NCI-H748 (cell line): ENCODE measurements at regions not wholly inside any gene's neighbourhood (a gene's known extent, or its start where the extent isn't known, plus 50 kb on each side); places are given as distances from the start of the nearest gene placed in this dataset.

Experiments used
- DNase-seq: peaks from one replicate; lab custom pipeline; 2025; ENCODE audit not compliant: unreplicated experiment; lab: John Stamatoyannopoulos, UW

DNA sequence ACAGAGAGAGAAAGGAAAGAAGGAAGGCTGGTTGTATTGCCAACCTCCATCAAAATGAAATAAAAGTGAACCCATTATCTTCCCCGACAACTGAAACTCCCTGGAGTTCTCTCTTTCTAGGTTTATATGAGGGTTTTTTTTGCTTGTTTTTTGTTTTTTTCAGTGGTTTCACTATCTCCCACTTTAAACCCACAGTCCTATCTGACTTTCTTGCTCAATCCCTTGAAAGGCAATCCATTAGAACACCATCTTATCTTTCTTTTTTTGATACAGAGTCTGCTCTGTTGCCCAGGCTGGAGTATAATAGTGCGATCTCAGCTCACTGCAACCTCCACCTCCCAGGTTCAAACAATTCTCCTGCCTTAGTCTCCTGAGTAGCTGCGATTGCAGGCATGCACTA, 158.0 kb upstream of the MIR17HG start:
- DNase-seq: no peak

DNA sequence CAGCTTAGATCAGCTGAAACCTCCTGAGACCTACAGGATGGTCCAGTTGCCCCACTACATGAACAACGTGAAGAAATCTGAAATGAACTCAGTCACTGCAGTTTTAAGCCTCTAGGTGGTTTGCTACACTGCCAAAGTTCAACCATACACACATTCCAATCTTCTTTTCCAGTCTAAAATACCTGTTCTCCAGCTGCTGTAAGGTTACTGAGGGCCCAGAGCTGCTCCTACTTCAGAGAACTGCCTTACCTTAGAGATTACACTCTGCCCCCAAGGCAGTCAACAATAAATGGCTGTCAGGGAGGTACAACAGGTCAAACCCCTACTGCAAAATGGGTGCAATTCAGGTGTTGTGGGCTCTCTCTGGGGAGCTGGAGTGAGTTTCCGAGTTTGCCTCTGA, 154.1 kb upstream of the MIR17HG start:
- no peak for DNase-seq

DNA sequence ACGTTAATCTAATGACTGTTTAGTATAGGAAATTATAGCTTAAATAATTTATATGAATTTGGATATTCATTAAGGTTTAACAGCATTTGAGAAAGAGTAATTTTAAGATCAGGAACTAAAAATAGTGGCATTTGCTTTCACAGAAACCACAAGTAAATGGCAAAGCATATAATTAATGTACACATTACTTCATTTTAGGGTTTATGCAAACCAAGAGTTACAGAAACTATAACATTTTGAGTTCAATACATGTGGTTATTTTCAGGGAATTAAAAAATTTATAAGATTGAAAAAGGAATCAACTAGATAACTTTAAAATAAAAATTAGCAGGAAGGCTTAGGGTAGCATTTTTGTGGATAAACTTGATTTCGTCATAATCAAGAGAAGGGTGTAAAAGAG, 151.7 kb upstream of the MIR17HG start:
- no peak for DNase-seq

DNA sequence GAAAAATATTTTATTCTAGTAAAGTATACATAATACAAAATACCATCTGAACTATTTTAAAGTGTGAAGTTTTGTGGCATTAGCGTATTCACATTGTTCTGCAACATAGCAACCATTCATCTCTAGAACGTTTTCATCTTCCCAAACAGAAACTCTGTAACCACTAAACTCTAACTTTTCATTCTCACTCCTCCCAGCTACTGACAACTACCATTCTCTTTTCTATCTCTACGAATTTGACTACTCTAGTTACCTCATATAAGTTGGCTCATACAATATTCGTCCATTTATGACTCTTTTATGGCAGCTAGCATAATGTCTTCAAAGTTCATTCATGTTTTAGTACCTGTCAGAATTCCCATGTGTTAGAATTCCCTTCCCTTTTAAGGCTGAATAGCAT, 150.5 kb upstream of the MIR17HG start:
- DNase-seq: no peak

DNA sequence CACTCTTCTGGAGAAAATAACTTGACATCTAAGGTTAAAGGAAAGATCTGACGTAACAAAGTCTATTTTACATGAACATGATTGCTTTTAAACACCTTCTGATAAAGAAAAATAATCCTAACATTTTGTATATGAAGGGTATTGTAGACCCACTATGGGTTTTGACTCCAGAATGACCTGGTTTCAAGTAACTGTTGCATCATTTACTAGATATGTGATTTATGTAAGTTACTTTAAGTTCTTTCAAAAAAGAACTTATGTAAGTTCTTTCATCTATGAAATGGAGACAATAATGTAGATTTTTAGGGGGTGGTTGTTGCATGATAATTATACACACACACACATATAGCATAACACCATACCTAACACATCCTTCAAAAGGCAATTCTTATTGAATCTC, 147.6 kb upstream of the MIR17HG start:
- DNase-seq: no peak

DNA sequence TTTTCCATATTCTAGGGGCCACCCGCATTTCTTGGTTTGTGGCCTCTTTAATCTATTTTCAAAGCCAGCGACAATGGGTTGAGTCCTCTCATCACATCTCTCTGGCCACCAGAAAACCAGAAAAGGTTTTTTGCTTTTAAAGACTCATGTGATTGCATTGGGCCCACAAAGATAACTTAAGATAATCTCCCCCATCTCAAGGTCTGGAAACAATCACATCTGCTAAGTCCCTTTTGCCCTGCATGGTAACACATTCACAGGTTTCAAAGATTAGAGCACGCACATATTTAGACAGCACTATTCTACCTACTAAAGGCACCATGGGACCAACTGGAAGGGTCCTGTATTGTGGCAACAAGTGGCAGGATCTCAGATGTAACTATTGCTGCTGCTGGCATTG, 147.0 kb upstream of the MIR17HG start:
- no peak for DNase-seq

DNA sequence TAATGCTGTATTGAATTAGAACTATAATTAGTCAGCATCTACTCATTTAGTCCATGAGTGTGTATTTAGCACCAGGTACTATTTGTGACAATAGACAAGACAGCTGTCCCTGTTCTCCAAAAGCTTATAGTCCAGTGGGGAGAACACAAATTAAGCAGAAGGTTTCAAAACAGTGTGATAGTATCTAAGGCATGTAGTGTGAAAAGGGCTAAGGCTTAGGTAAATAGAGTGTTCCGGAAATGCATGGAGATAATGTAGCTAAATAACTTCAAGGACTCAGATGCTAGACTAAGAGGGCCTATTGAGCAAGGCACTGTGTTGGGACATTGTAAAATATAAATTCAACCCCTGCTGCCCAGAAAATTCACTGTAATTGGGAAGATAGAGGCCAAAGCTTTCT, 144.1 kb upstream of the MIR17HG start:
- peak; percentile 98 for DNase-seq

DNA sequence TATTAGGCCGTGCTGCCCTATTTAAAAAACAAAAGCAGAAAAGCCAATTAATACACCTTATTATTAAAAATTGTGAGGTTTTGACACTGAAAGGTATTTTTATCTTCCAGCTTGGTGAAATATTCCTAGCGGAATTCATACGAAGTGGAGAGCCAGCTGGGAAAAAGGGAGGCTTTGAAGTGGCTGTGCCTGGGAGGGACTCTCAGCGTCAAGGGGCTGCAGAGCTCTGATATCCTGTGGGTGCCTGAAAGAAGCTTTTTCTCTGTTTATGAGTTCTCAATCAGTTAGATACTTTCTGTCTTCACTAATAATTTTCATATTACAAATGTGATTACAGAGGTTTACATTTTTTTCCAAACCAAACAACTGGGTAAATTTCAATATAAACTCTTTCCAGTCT, 140.2 kb upstream of the MIR17HG start:
- DNase-seq: no peak

DNA sequence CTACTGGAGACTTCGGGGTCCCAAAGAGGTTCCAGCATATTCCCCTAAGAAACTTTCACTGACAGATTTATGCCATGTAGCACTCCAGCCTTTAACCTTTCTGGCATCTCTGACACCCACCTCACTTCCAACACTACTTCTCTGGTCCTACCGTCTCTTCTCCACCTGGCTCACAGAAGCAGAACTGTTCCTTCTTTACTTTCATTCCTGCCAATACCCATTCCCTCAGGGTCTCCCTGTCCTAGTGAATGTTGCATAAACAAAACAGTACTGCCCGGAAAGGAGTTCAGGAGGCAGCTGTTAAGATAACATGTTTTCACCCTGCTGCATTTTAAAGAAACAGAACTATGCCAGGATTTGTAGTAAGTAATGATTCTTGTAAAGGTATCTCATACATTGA, 136.0 kb upstream of the MIR17HG start:
- DNase-seq: no peak

DNA sequence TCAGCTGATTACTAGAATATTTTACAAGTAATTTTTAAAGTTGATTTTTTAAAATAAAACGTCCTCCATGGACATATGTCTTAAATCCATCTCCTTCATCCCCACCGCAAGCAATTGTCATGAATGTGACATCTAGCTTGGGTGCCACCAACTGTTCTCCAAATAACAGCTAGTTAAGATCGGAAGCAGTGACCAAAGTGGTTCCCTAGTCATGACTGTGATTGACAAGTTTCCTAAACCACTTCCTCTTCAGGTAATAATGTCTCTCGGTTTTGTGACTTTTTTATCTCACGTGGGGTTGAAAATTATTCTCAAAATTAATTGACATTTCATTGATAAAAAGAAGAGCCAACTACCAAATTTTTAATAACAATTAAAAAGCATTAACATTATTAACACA, 135.3 kb upstream of the MIR17HG start:
- DNase-seq: no peak

DNA sequence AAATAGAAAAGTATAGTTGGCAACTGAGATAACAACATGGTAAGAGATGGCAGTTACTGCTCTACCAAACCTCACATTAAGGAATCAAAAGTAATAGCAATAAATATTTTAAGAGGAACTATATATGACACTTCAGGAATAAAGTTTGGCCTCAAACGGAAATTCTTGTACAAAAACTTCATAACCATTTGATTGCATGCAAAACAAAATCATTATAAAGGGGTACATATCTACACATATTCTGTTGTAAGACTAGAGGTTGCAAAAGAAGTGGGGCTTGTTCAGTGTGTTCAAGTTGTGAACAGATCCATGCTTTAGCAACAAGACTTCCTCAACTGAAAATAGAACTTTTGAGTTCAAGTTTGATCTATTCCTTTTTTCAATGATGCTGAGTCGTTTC, 133.5 kb upstream of the MIR17HG start:
- DNase-seq: no peak

DNA sequence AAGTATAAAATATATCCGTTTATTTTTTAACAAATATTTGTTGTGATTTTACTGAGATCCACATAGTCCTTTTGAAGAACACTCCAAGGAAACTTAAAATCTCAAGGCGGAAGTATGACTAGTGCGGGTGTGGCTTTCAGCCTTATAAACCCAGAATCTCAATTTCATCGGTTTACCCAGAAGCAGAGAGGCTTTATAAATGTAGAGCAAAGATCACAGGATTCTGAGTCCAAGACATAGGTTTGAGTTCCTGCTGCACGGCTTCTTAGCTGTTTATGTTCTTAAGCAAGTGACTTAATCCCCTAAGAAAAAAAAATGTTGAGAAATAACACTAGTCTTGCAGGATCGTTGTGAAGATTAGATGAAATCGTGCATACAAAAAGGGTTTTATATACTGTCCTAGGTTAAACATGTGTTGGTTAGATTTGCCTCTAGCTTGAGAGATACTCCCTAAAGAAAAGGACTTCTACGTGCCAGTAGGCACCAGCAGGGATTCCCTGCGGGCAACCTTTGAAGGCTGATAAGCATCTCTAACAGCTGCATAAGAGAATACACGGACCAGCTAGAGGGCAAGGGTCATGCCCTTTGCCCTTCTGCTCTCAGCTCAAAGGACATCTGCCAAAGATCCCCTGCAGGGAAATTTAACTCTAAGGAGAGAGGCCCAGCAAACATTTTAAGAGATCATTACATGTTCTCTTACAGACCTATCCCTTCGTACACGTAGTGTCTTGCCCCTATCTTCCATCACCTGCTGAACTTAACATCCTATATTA, 130.4 kb upstream of the MIR17HG start:
- DNase-seq: no peak

DNA sequence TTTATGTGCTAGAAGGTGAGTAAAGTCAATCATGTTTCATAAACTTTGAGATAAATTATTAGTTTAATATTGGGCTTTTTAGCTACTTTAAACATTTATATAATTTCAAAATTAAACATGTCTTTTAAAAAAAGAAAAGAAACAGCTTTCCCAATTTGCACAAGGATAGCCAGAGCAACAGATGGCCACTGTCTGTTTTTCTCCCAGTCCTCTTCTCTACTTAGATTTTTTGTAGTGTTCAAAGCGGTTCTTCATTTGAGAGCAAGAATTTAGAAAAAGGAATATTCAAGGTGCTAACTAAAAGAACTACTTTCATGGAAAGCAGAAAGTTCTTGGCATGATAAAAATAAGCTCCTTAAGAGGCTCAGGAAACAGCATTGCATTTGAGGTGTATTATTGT, 128.3 kb upstream of the MIR17HG start:
- DNase-seq: no peak

DNA sequence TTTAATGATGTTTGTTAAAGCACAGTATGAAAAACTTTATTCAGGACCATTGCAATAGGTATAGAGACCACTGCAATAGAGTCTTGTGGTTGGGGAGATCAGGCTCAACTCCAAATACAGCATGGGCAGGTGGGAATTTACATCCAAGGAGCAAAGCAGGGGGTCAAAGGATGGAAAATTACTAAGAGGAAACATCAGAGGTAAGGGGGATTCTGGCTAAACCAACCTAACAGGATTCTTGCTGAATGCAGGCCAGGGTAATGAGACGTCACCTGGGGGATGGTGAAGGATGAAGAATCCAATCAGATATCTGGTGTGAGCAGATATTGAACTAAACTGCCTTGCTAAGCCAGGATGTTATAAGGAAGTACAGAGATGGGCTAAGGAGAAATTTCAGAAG, 126.6 kb upstream of the MIR17HG start:
- DNase-seq: no peak

DNA sequence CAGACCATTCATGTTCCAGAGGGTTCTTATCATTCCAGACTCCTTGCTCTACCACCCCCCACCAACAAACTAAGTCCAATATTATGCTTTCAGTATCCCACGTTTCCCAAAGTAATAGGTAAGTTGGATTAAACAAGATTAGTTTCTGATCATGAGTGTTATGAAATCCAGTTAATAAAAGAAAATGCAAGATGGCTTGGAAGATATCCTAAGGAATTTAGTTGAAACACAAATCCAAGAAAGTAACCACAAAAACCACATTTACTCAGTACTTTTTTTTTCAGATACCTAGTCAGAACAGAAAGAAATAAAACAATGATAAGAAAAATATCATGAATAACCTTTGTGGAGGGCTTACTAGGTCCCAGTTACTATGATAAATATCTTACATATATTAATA, 119.4 kb upstream of the MIR17HG start:
- no peak for DNase-seq

DNA sequence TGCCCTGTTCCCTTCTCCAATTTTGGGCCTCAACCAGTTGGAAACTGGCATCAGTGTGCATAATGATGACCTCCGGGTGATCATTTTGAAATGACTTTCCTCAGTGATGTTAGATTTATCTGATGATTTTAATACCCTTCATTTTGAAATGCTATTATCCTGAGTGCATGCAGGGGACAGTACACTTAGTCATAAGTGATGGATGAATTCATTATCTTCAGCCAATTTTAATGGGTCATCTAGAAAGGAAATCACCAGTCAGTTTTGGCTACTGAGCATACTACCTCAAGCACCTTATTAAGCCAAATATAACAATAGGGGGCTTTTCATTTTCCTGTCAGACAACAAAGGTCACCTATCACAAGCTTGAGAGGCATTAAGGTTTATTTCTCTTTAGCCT, 118.5 kb upstream of the MIR17HG start:
- no peak for DNase-seq

DNA sequence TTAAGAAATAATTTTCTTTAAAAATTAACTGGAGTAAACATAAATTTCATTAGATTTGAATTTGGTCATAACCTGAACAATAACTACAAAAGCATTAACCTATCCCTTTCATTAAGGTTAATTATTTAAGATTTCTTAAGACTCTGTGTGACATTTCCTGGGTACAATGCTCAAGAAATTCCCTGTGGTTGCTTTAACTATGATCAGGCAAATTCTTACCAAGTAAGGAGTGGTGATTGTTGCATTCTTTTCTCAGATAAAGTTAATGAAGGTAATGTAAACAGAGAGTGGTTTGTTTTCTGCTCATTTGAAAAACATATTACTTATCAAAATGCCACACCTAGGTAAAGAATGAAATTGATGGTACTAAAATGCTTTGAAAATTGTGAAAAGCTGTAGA, 114.8 kb upstream of the MIR17HG start:
- DNase-seq: no peak

DNA sequence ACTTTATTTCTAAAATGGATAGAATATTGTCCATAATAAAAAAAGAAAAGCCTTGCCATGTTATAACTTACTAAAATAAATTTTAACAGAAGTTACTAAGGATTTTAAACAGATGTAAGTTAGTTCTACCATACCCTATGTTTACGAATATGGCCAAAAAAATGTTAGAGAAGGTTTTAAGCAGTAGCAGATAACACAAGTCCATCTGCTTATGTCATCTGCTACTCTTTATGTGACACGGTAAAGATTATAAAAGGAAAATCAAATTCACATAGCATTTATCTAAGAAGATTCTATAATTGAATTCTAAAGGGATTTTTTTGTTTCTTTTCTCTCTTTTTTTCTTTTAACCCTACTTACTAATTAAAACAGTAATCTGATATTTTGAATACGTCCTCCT, 114.2 kb upstream of the MIR17HG start:
- no peak for DNase-seq

DNA sequence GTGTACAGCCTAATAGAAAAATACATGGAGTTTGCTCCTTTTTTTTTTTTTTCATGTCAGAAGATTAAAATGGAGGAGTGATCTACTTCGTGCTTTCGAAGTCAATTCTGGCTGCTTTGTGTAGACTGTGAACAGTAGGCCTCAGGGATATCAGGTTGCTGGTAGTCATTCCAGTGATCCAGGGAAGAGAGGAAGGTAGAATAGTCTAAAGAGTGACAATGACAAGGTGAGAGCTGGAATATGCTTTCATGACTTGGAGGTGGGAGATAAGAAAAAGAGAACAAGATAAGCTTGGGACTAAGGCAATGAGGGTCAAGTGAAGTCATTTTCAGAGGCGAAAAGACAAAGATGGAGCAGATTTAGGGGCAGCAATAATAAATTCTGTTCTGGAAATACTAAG, 111.3 kb upstream of the MIR17HG start:
- DNase-seq: no peak

DNA sequence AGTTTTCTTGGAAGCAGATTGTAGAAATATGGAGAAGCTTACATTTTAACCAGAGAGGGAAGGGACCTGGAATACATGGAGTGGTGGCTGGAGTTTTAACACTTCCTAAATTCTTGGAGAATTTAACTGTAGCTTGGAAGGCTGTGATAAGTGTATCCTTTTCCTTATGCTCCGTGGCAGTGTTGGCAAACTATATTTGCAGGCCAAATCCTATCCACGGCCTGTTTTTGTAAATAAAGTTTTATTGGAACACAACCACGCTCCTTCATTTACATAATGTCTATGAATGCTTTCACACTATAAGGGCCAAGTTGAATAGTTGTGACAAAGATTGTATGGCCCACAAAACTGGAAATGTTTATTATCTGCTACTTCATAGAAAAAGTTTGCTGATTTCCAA, 110.6 kb upstream of the MIR17HG start:
- DNase-seq: no peak

DNA sequence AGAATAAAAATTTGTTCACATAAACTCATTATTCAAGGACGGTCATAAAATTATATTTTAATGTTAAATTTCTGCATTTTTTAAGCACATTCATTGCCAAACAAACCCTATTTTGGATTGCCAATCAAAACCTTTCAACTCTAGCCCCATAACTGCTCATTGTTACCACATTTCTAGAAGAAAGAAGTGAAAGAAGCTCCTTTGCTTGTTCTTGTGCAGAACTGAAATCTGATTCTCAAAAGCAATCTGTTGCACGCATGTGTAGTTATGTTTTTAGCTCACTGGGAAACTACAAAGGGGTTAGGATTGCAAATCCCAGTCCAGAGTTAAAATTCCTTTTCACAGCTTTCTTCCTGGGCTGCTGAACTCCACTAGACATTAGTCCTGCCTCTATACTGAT, 109.5 kb upstream of the MIR17HG start:
- no peak for DNase-seq

DNA sequence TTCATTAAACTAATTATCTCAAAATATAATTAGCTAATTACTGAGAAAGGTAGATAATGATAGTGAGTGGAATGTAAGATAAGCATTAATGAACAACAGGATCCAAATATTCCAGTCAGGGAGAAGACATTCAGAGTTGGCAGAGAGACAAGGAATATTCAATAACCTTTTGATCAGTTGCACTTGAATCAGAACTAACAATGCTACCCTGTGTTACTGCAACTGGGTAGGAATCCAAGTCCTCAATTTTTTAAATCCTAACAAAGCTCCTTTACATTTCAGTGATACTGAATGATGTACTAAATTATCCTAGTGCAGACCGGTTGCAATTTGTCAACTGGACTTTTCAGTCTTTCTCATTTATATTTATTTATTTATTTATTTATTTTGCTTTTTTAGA, 107.1 kb upstream of the MIR17HG start:
- DNase-seq: no peak

DNA sequence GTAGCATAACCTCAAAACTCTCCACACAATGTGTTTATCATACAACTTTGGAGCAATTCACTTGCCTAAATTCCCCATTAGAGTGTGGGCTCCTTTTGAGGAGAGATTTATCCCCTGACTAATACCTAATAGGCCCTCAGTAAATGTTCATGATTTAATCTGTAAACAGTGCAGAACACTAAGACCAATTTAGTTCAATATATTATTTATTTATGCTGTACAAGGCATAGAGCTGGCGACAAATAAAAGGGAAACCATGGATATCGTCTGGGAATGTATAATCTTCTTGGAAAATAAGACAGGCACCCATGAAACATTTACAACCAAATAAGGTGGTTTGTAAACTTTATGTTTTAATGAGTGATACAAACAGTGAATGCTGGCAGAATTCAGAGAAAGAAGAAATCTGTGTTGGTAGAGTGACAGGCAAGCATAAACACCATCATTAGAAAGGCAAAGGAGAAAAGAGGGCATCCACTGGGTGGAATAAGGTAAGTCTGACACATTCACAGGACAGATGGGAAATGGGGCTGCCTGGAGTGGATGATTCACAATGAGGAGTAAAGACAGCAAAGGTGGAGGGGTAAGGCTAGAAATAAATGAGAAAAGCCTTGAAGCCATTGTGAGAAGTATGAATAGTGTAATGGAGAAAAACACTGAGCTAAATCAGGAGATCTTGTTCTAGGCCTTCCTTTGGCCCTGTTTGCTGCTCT, 106.1 kb upstream of the MIR17HG start:
- no peak for DNase-seq
